Common myeloid progenitor, CD34-positive (primary cell): ENCODE measurements at regions not wholly inside any gene's neighbourhood (a gene's known extent, or its start where the extent isn't known, plus 50 kb on each side); places are given as distances from the start of the nearest gene placed in this dataset.

Experiments
- CTCF ChIA-PET: fragments of 350-600 bp; sonication (Branson Sonifier 250); formaldehyde crosslinking; loops from one replicate; lab custom pipeline; 2021; ENCODE audit warnings: antibody characterized with exemption; lab: Charles Lee
- POLR2A ChIA-PET: fragments of 350-600 bp; sonication (Branson Sonifier 250); formaldehyde crosslinking; loops from one replicate; lab custom pipeline; 2021; ENCODE audit warnings: antibody characterized with exemption; lab: Charles Lee
- DNase-seq, 3 donors: peaks; one replicate each; pipeline versions ENCODE4 v3.0.0 to v3.0.0-alpha.2; 2013
- H3K27ac ChIP-seq, 2 experiments: 1 replicate in 1 of 2; 2 replicates in 1 of 2; pipeline ENCODE4 v1.7.0; 2013; ENCODE audit warnings: inconsistent platforms in 2 of 2, low read length in 2 of 2, mild to moderate bottlenecking in 2 of 2, low read depth in 1 of 2, moderate library complexity in 1 of 2; ENCODE audit not compliant: severe bottlenecking in 2 of 2, insufficient read depth in 1 of 2, poor library complexity in 1 of 2
- H3K27me3 ChIP-seq, 5 experiments: replicated peaks in 2 of 5; 1 replicate in 3 of 5; 2 replicates in 2 of 5; pipeline versions ENCODE4 v1.6.1 to v1.7.0; 2013; ENCODE audit warnings: low read length in 4 of 5, mild to moderate bottlenecking in 2 of 5, moderate library complexity in 2 of 5, inconsistent platforms in 1 of 5; ENCODE audit not compliant: insufficient read depth in 5 of 5, control insufficient read depth in 4 of 5
- H3K36me3 ChIP-seq, 4 experiments: 1 replicate in 2 of 4; 2 replicates in 2 of 4; pipeline versions ENCODE4 v1.6.1 to v1.7.0; 2013; ENCODE audit warnings: low read length in 3 of 4, control low read depth in 1 of 4, mild to moderate bottlenecking in 1 of 4; ENCODE audit not compliant: control insufficient read depth in 4 of 4, insufficient read depth in 4 of 4
- H3K4me1 ChIP-seq, 4 experiments: 1 replicate in 3 of 4; 2 replicates in 1 of 4; pipeline versions ENCODE4 v1.6.1 to v1.7.1; 2013; ENCODE audit warnings: low read length in 3 of 4, mild to moderate bottlenecking in 3 of 4, control low read depth in 1 of 4, inconsistent platforms in 1 of 4, moderate library complexity in 1 of 4; ENCODE audit not compliant: control insufficient read depth in 4 of 4, insufficient read depth in 4 of 4; ENCODE audit errors: control extremely low read depth in 1 of 4
- H3K4me3 ChIP-seq, 7 experiments: 1 replicate in 4 of 7; 2 replicates in 3 of 7; pipeline versions ENCODE4 v1.5.1 to v1.7.0; 2013; ENCODE audit warnings: mild to moderate bottlenecking in 7 of 7, low read length in 6 of 7, moderate library complexity in 6 of 7, inconsistent platforms in 2 of 7, low read depth in 2 of 7, control low read depth in 1 of 7; ENCODE audit not compliant: insufficient read depth in 4 of 7, control insufficient read depth in 1 of 7; ENCODE audit errors: extremely low read depth in 1 of 7
- H3K9me3 ChIP-seq, 5 experiments: 1 replicate in 4 of 5; 2 replicates in 1 of 5; pipeline versions ENCODE4 v1.6.1 to v1.7.1; 2013; ENCODE audit warnings: low read length in 4 of 5, mild to moderate bottlenecking in 2 of 5, inconsistent platforms in 1 of 5, low read depth in 1 of 5, moderate library complexity in 1 of 5; ENCODE audit not compliant: control insufficient read depth in 4 of 5, insufficient read depth in 2 of 5; ENCODE audit errors: control extremely low read depth in 1 of 5
- WGBS: methylation state at CpG from one replicate; pipeline ENCODE4 v1.1.5; 2013; ENCODE audit not compliant: insufficient coverage; 5-methylcytosine and 5-hydroxymethylcytosine counted together

- POLR2A ChIA-PET = no interaction called here
- WGBS = 100% methylated on average over 2 of the region's 2 CpGs
- no peak for DNase-seq
- Histone ChIP-seq H3K27ac (no peak overlapping the region), H3K4me1 (no peaks in the 10 kb centered on the region), H3K27me3 (peaks cover 2 to 36% (median 6%) of the 10 kb centered on the region in 5 experiments), H3K9me3 (no peaks in the 10 kb centered on the region), H3K4me3 (no peak overlapping the region), H3K36me3 (no peaks in the 10 kb centered on the region)
- CTCF ChIA-PET = interaction anchor here (2.3 to 2.4 kb wide), 2 partner anchors 21 to 23 kb away, joined by 11 to 12 read pairs; no protein-coding TSS in a partner anchor
Measured at GRCh38 chr17:72579990-72580320, 459.1 kb downstream of the SOX9 start.

- ChIA-PET CTCF (interaction anchor here (1.3 to 2.4 kb wide), 3 partner anchors 20 to 24 kb away, joined by 3 to 12 read pairs (median 11); no protein-coding TSS in a partner anchor), POLR2A (no interaction called here)
- Histone ChIP-seq H3K4me3 (no peak overlapping the region), H3K9me3 (no peaks in the 10 kb centered on the region), H3K36me3 (no peaks in the 10 kb centered on the region), H3K4me1 (no peaks in the 10 kb centered on the region), H3K27ac (no peak overlapping the region), H3K27me3 (peaks cover 1 to 35% (median 6%) of the 10 kb centered on the region in 5 experiments)
- DNase-seq = no peak
- 84% methylated on average over 10 of the region's 11 CpGs for WGBS
Measured at GRCh38 chr17:72580321-72581127, 459.7 kb downstream of the SOX9 start.

- Histone ChIP-seq H3K27ac (no peak overlapping the region), H3K4me1 (peaks cover 4 to 26% (median 23%) of the 10 kb centered on the region in 4 experiments), H3K36me3 (no peaks in the 10 kb centered on the region), H3K9me3 (no peaks in the 10 kb centered on the region), H3K4me3 (no peak overlapping the region), H3K27me3 (peaks cover 0 to 34% (median 13%) of the 10 kb centered on the region in 5 experiments)
- CTCF ChIA-PET = interaction anchor here (0.6 to 1.9 kb wide), 3 partner anchors 26 to 137 kb away, joined by 3 to 6 read pairs (median 4); no protein-coding TSS in a partner anchor
- DNase-seq = no peak
- 96% methylated on average over 3 of the region's 7 CpGs for WGBS
- POLR2A ChIA-PET = no interaction called here
Measured at GRCh38 chr17:72587156-72587555, 466.3 kb downstream of the SOX9 start.

- peaks cover 4 to 30% (median 27%) of the 10 kb centered on the region in 4 experiments for H3K4me1 ChIP-seq
- DNase-seq = peak in 2 of 3 donors; percentile 40 to 53
- H3K36me3 ChIP-seq = no peaks in the 10 kb centered on the region
- H3K27ac ChIP-seq = no peak overlapping the region
- H3K9me3 ChIP-seq = no peaks in the 10 kb centered on the region
- POLR2A ChIA-PET = interaction anchor here (1.0 kb wide), 1 partner anchor 132 kb away, joined by 4 read pairs; no protein-coding TSS in a partner anchor
- peak overlapping the region in 1 of 7 experiments; percentile 2 for H3K4me3 ChIP-seq
- CTCF ChIA-PET = interaction anchor here (1.0 to 1.9 kb wide), 5 partner anchors 25 to 140 kb away, joined by 3 to 6 read pairs (median 4); no protein-coding TSS in a partner anchor
- H3K27me3 ChIP-seq = peaks cover 0 to 41% (median 13%) of the 10 kb centered on the region in 5 experiments
- 0% methylated on average over 3 of the region's 11 CpGs for WGBS
Measured at GRCh38 chr17:72587773-72588511, 467.1 kb downstream of the SOX9 start.

- ChIA-PET POLR2A (interaction anchor here (1.0 kb wide), 1 partner anchor 131 kb away, joined by 4 read pairs; no protein-coding TSS in a partner anchor), CTCF (interaction anchor here (0.6 to 1.9 kb wide), 6 partner anchors 26 to 139 kb away, joined by 3 to 6 read pairs (median 4); no protein-coding TSS in a partner anchor)
- no peak for DNase-seq
- H3K9me3 ChIP-seq = no peaks in the 10 kb centered on the region
- 85% methylated on average over 4 of the region's 7 CpGs for WGBS
- H3K27me3 ChIP-seq = peaks cover 0 to 47% (median 16%) of the 10 kb centered on the region in 5 experiments
- H3K4me3 ChIP-seq = no peak overlapping the region
- H3K4me1 ChIP-seq = peaks cover 4 to 30% (median 27%) of the 10 kb centered on the region in 4 experiments
- no peaks in the 10 kb centered on the region for H3K36me3 ChIP-seq
- H3K27ac ChIP-seq = no peak overlapping the region
Measured at GRCh38 chr17:72588561-72588960, 467.7 kb downstream of the SOX9 start.

GRCh38 chr17:72588961-72589360 is 468.1 kb downstream of the SOX9 start:
- peaks cover 0 to 51% (median 16%) of the 10 kb centered on the region in 5 experiments for H3K27me3 ChIP-seq
- no peak overlapping the region for H3K27ac ChIP-seq
- DNase-seq = peak in 1 of 3 donors; percentile 13
- H3K36me3 ChIP-seq = no peaks in the 10 kb centered on the region
- CTCF ChIA-PET = interaction anchor here (0.6 to 1.9 kb wide), 5 partner anchors 26 to 139 kb away, joined by 3 to 6 read pairs (median 3); no protein-coding TSS in a partner anchor
- POLR2A ChIA-PET = interaction anchor here (1.0 kb wide), 1 partner anchor 131 kb away, joined by 4 read pairs; no protein-coding TSS in a partner anchor
- H3K4me3 ChIP-seq = no peak overlapping the region
- H3K4me1 ChIP-seq = peaks cover 4 to 30% (median 27%) of the 10 kb centered on the region in 4 experiments
- WGBS = 96% methylated on average over 6 of the region's 11 CpGs
- H3K9me3 ChIP-seq = no peaks in the 10 kb centered on the region
